Panc1 (cell line): ENCODE measurements at regions not wholly inside any gene's neighbourhood (a gene's known extent, or its start where the extent isn't known, plus 50 kb on each side); places are given as distances from the start of the nearest gene placed in this dataset.

Source experiments
- ATAC-seq: fragments of 200-7000 bp; cut with Tn5 transposase; 2 replicates; pipeline ENCODE4 v1.9.1; 2020; ENCODE audit warnings: mild to moderate bottlenecking, moderate library complexity
- BruUV-seq: library from RNA; stranded (reverse); fragments of 400-500 nt; replicated peaks from 2 replicates; lab custom pipeline; 2021; lab: Mats Ljungman, UMichigan
- CTCF ChIA-PET: fragments of 300-600 bp; sonication (Branson Sonifier 250); formaldehyde crosslinking; loops from one replicate; lab custom pipeline; 2022; ENCODE audit warnings: antibody characterized with exemption; lab: Charles Lee
- POLR2A ChIA-PET: fragments of 300-600 bp; sonication (Branson Sonifier 250); formaldehyde crosslinking; loops from one replicate; lab custom pipeline; 2022; ENCODE audit warnings: antibody characterized with exemption; lab: Charles Lee
- DNase-seq: peaks from one replicate; pipeline ENCODE4 v3.0.0-alpha.2; 2010; ENCODE audit warnings: low read depth, low spot score
- H3K27ac ChIP-seq: 2 replicates; pipeline ENCODE4 v1.5.1; 2011; ENCODE audit warnings: mild to moderate bottlenecking, low read length, inconsistent platforms
- H3K27me3 ChIP-seq: fragments of 200-500 bp; sonication (Bioruptor generic); 2 replicates; pipeline ENCODE4 v1.6.0; 2014; ENCODE audit warnings: low read length, inconsistent platforms; ENCODE audit not compliant: control insufficient read depth, insufficient read depth
- H3K36me3 ChIP-seq: fragments of 200-500 bp; sonication (Bioruptor generic); 2 replicates; pipeline ENCODE4 v1.5.1; 2014; ENCODE audit warnings: inconsistent platforms, mild to moderate bottlenecking, low read length, moderate library complexity; ENCODE audit not compliant: control insufficient read depth, insufficient read depth
- H3K4me1 ChIP-seq: 2 replicates; pipeline ENCODE4 v1.5.1; 2011; ENCODE audit warnings: inconsistent platforms, mild to moderate bottlenecking, low read length, moderate library complexity; ENCODE audit not compliant: control insufficient read depth, insufficient read depth
- H3K4me3 ChIP-seq, 2 experiments: 2 replicates each; pipeline ENCODE4 v1.5.1; 2011 to 2012; ENCODE audit warnings: low read depth in 2 of 2, low read length in 2 of 2, mild to moderate bottlenecking in 2 of 2, inconsistent platforms in 1 of 2, moderate library complexity in 1 of 2
- H3K9me3 ChIP-seq: fragments of 200-500 bp; sonication (Bioruptor generic); 2 replicates; pipeline ENCODE4 v1.5.1; 2014; ENCODE audit warnings: low read depth, mild to moderate bottlenecking, inconsistent platforms, low read length, moderate library complexity; ENCODE audit not compliant: control insufficient read depth, insufficient read depth
- POLR2AphosphoS5 ChIP-seq: IDR thresholded peaks from 2 replicates; pipeline ENCODE4 v1.6.1; 2012; ENCODE audit warnings: mild to moderate bottlenecking, low read depth, low read length, moderate library complexity
- SIN3A ChIP-seq: IDR thresholded peaks from 2 replicates; pipeline ENCODE4 v1.6.1; 2012; ENCODE audit warnings: low read depth, mild to moderate bottlenecking, low read length, moderate library complexity, borderline replicate concordance; ENCODE audit not compliant: insufficient read depth
- TCF7L2 ChIP-seq: IDR thresholded peaks from 2 replicates; pipeline ENCODE4 v1.6.1; 2011; ENCODE audit warnings: mild to moderate bottlenecking, low read depth, low read length, inconsistent platforms
- in situ Hi-C: cut with HindIII; loops from 2 replicates; pipeline ENCODE4 v1.10.0; 2016; ENCODE audit warnings: low sequenced_read_pairs, low pct_unique_long_range_greater_than_20kb
- intact Hi-C: fragments of 100-400 bp; cut with micrococcal nuclease; formaldehyde crosslinking; loops from one replicate; pipeline ENCODE4 v1.10.0; 2022; ENCODE audit not compliant: unreplicated experiment
- TF ChIP-seq, protein P1 (sequence below), 2 experiments: IDR thresholded peaks; 2 replicates each; pipeline ENCODE4 v1.6.1; 2011 to 2012; ENCODE audit warnings: low read depth in 2 of 2, control low read depth in 1 of 2, low read length in 1 of 2, mild to moderate bottlenecking in 1 of 2, moderate library complexity in 1 of 2; ENCODE audit not compliant: insufficient read depth in 1 of 2
- TF ChIP-seq, protein P2 (sequence below): fragments of 450-650 bp; IDR thresholded peaks from 2 replicates; pipeline ENCODE4 v1.5.1; 2017; ENCODE audit warnings: mild to moderate bottlenecking

DNA sequence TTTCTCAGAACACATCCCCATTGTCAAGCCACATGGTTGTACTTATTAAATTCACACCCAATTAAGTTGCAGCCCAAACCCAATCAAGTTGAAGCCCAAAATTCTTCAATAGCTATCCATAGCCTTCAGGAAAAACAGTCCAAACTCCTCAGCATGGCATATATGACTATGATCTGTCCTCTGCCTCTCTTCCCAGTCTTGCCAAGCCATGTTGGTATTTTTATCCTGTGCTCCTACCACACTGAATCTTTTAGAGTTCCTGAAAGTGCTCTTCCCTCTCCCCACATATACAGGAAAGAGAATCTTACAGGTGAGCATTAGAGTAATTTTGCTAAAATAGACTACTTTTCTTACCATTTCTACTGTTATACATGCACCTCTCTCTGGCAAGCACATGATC is 834.9 kb downstream of the RPS29 start:
- no peaks in the 10 kb centered on the region for H3K36me3 ChIP-seq
- H3K4me3 ChIP-seq: no peak overlapping the region
- no TSS peak for BruUV-seq
- in situ Hi-C loops (no loop called here), intact Hi-C loops (no loop called here)
- no peaks in the 10 kb centered on the region for H3K27me3 ChIP-seq
- ChIA-PET POLR2A (no interaction called here), CTCF (no interaction called here)
- 0 out of 2 replicates have a peak, but pooled peaks cover 4% of the 10 kb centered on the region for H3K9me3 ChIP-seq
- ATAC-seq (no peak), DNase-seq (no peak)
- no peak overlapping the region for H3K27ac ChIP-seq
- no peaks in the 10 kb centered on the region for H3K4me1 ChIP-seq
- no peak for TF ChIP-seq POLR2AphosphoS5
- no peak for TF ChIP-seq SIN3A
- TF ChIP-seq TCF7L2: no peak
- TF ChIP-seq, protein P1, sequence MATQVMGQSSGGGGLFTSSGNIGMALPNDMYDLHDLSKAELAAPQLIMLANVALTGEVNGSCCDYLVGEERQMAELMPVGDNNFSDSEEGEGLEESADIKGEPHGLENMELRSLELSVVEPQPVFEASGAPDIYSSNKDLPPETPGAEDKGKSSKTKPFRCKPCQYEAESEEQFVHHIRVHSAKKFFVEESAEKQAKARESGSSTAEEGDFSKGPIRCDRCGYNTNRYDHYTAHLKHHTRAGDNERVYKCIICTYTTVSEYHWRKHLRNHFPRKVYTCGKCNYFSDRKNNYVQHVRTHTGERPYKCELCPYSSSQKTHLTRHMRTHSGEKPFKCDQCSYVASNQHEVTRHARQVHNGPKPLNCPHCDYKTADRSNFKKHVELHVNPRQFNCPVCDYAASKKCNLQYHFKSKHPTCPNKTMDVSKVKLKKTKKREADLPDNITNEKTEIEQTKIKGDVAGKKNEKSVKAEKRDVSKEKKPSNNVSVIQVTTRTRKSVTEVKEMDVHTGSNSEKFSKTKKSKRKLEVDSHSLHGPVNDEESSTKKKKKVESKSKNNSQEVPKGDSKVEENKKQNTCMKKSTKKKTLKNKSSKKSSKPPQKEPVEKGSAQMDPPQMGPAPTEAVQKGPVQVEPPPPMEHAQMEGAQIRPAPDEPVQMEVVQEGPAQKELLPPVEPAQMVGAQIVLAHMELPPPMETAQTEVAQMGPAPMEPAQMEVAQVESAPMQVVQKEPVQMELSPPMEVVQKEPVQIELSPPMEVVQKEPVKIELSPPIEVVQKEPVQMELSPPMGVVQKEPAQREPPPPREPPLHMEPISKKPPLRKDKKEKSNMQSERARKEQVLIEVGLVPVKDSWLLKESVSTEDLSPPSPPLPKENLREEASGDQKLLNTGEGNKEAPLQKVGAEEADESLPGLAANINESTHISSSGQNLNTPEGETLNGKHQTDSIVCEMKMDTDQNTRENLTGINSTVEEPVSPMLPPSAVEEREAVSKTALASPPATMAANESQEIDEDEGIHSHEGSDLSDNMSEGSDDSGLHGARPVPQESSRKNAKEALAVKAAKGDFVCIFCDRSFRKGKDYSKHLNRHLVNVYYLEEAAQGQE (IDR thresholded peaks at IDR 0.05; ENCODE audit: insufficient read depth in 1 of 2, low read depth in 2 of 2, low read length in 1 of 2): no peak
- TF ChIP-seq, protein P2, sequence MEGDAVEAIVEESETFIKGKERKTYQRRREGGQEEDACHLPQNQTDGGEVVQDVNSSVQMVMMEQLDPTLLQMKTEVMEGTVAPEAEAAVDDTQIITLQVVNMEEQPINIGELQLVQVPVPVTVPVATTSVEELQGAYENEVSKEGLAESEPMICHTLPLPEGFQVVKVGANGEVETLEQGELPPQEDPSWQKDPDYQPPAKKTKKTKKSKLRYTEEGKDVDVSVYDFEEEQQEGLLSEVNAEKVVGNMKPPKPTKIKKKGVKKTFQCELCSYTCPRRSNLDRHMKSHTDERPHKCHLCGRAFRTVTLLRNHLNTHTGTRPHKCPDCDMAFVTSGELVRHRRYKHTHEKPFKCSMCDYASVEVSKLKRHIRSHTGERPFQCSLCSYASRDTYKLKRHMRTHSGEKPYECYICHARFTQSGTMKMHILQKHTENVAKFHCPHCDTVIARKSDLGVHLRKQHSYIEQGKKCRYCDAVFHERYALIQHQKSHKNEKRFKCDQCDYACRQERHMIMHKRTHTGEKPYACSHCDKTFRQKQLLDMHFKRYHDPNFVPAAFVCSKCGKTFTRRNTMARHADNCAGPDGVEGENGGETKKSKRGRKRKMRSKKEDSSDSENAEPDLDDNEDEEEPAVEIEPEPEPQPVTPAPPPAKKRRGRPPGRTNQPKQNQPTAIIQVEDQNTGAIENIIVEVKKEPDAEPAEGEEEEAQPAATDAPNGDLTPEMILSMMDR: no peak

DNA sequence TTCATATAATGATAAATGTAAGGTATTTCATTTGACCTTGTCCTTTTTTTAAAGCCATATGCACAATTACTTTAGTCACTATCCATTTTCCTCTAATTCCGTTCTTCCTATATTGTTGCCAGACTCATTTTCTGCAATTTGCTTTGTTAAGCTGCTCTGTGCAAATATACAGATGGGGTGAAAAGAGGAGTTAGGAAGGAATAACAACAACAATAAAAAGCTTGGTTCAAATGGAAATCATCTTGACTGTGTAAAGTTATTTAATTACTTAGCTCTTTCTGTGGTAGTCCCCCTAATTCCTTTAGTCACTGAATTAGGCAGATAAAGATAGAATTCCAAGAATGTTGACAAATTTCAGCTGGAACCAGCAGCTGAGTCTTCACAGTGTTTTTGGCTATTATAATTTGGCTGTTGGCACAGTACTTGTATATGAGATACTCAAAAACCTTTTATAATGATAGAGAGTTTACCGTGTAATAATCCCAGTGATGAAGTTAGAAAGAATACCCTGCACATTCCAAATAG is 838.0 kb downstream of the RPS29 start:
- 0 out of 2 replicates have a peak, but pooled peaks cover 4% of the 10 kb centered on the region for H3K9me3 ChIP-seq
- no peaks in the 10 kb centered on the region for H3K4me1 ChIP-seq
- ChIA-PET POLR2A (no interaction called here), CTCF (no interaction called here)
- no peak overlapping the region for H3K4me3 ChIP-seq
- ATAC-seq (no peak), DNase-seq (no peak)
- no TSS peak for BruUV-seq
- intact Hi-C loops: no loop called here
- no peaks in the 10 kb centered on the region for H3K36me3 ChIP-seq
- in situ Hi-C loops: no loop called here
- TF ChIP-seq, protein P2: no peak
- no peak for TF ChIP-seq TCF7L2
- TF ChIP-seq, protein P1 (IDR thresholded peaks at IDR 0.05; ENCODE audit: insufficient read depth in 1 of 2, low read depth in 2 of 2, low read length in 1 of 2): no peak
- no peak for TF ChIP-seq POLR2AphosphoS5
- no peak overlapping the region for H3K27ac ChIP-seq
- H3K27me3 ChIP-seq: no peaks in the 10 kb centered on the region
